GM10266 (cell line): ENCODE measurements at regions not wholly inside any gene's neighbourhood (a gene's known extent, or its start where the extent isn't known, plus 50 kb on each side); places are given as distances from the start of the nearest gene placed in this dataset.

ENCODE experiments used
- DNase-seq: peaks from one replicate; pipeline ENCODE4 v3.0.0; 2012; ENCODE audit errors: extremely low spot score
- CTCF ChIP-seq: IDR thresholded peaks from 2 replicates; pipeline ENCODE4 v1.5.1; 2012; ENCODE audit warnings: mild to moderate bottlenecking, low read depth; ENCODE audit not compliant: control insufficient read depth, insufficient read depth; ENCODE audit errors: missing control alignments

DNA sequence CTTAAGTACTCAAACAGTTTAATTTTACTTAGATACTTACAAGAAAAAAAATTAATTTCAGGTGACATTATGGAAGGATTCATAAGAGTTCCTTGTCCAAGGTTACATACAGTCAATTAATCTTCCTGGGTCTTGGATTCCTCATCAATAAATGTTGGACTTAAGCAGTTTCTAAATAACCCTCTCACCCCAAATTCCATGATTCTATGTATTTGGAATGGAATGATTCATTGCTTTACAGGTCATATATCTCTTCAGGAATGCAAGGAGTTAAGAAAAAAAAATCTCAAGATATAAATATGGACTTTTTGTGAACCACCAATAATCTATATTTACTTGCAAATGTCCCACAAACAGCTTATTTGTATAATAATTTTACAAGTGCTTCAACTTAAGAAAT, 84.2 kb upstream of the BMP4 start:
- no peak for TF ChIP-seq CTCF

GRCh38 chr14:54046250-54046649, 89.6 kb upstream of the BMP4 start:
- TF ChIP-seq CTCF: no peak
- DNase-seq: no peak

More for the DNA sequence above, 84.2 kb upstream of the BMP4 start:
- no peak for DNase-seq

- no peak for DNase-seq
- no peak for TF ChIP-seq CTCF
These were observed 91.2 kb upstream of the BMP4 start for GRCh38 chr14:54047645-54048308.

- no peak for DNase-seq
- TF ChIP-seq CTCF: no peak
These were observed 91.7 kb upstream of the BMP4 start for GRCh38 chr14:54048311-54048710.

DNA sequence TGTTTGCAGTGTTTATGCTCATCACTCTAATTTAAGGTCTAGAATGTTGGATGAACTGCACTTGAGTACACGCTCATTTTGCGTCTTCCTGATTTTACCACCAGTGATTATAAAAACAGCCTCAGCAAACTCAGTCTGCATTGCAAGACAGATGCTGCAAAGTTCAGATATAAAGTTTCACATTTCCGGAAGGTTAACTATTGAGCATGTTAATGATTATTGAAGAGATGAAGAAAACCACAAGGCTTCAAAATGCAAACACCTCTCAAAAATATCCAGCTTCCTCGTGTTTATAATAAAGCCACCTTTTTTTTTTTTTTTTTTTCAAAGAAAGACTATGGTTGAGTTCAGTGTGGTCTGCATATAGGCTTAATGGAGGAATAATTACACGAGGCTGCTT, 92.1 kb upstream of the BMP4 start:
- DNase-seq: no peak
- TF ChIP-seq CTCF: no peak

GRCh38 chr14:54050759-54051158, 94.1 kb upstream of the BMP4 start:
- no peak for TF ChIP-seq CTCF
- DNase-seq: no peak

DNA sequence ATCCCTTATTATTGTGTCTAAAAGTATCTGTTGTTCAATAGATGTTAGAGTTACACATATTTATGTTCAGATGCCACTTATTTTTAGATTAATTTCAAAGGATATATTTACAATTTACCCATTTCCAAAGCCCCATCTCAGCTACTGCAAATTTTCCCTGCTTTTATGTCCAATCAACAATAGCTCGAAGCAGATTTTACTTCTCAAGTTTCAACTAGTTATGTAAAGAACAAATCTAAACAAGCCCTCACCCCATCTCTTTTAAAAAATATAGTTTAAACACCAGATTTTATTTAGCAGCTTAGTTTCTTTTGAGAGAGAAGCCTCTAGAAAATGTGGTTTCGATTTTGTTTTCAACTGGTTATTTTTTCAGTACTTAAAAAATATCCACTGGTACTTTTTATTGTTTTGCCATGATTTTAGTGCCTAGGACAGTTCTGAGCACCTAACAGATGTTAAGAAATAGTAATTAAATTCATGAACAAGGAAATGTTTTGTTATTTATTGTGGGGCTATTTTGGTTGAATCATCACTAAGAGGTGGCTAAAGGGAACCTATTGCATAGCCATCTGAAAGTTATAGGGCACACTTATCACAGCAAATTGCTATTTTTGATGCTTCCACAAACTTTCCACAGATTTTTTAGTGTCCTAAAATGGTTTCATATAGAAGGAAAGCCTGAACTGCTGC, 96.2 kb upstream of the BMP4 start:
- TF ChIP-seq CTCF: no peak
- DNase-seq: no peak
